Hepatocyte (in vitro differentiated cells): ENCODE measurements at regions not wholly inside any gene's neighbourhood (a gene's known extent, or its start where the extent isn't known, plus 50 kb on each side); places are given as distances from the start of the nearest gene placed in this dataset.

Experiments
- CTCF ChIP-seq: fragments of 200-600 bp; sonication (generic); IDR thresholded peaks from 2 replicates; pipeline ENCODE4 v1.5.1; 2016; ENCODE audit warnings: antibody characterized with exemption, mild to moderate bottlenecking; ENCODE audit not compliant: poor library complexity
- EZH2 ChIP-seq: fragments of 200-600 bp; sonication (generic); IDR thresholded peaks from 2 replicates; pipeline ENCODE4 v1.6.1; 2016; ENCODE audit warnings: antibody characterized with exemption, mild to moderate bottlenecking, borderline replicate concordance

DNA sequence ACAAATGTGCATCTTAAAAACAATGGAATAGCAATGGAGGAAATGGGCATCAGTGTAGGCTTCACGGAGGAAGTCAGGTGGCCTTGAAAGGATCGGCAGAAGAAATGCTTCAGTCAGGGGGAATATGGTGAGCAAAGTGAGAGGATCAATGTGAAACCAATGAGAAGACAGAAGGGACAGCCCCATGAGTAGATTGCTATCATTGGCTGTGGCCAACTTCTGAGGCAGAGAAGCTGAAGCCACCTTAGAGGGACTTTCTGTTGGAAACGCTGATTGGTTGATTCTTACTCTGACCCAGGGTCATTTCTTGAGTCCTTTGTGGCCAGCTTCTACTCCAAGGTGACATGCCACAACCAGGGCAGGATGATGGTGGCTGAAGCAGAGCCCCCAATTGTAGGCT, 130.7 kb upstream of the ZNF648 start:
- no peak for TF ChIP-seq CTCF
- no peak for TF ChIP-seq EZH2
